HG02943 (cell line): ENCODE measurements at regions not wholly inside any gene's neighbourhood (a gene's known extent, or its start where the extent isn't known, plus 50 kb on each side); places are given as distances from the start of the nearest gene placed in this dataset.
A peak's percentile ranks its signal among the peaks of the same experiment; 100 is the strongest.
"Not testable (repeated sequence)": the region's sequence is repeated elsewhere in the genome, so short reads cannot be mapped to it uniquely, and the experiment has no call there.

ENCODE experiments used
- ATAC-seq: cut with Tn5 transposase; IDR thresholded peaks from one replicate; pipeline ENCODE4 v1.9.1; 2021; ENCODE audit warnings: mild to moderate bottlenecking, low read depth, moderate library complexity; ENCODE audit not compliant: unreplicated experiment

GRCh38 chr5:108543486-108543885, 161.6 kb upstream of the FBXL17 start:
- ATAC-seq = no peak

- no peak for ATAC-seq
Measured at GRCh38 chr5:108541836-108542235, 159.9 kb upstream of the FBXL17 start.

GRCh38 chr5:108536321-108536720, 154.4 kb upstream of the FBXL17 start:
- no peak for ATAC-seq

- ATAC-seq = not testable (repeated sequence)
Measured at GRCh38 chr5:108532129-108532445, 150.2 kb upstream of the FBXL17 start.

GRCh38 chr5:108531367-108532128, 149.7 kb upstream of the FBXL17 start:
- ATAC-seq = no peak

GRCh38 chr5:108530706-108531105, 148.8 kb upstream of the FBXL17 start:
- no peak for ATAC-seq

- no peak for ATAC-seq
Measured at GRCh38 chr5:108529381-108529780, 147.5 kb upstream of the FBXL17 start.

GRCh38 chr5:108528655-108529054, 146.8 kb upstream of the FBXL17 start:
- no peak for ATAC-seq

GRCh38 chr5:108524564-108524963, 142.7 kb upstream of the FBXL17 start:
- ATAC-seq = no peak

- no peak for ATAC-seq
Measured at GRCh38 chr5:108523360-108523759, 141.5 kb upstream of the FBXL17 start.

GRCh38 chr5:108521841-108522506, 140.1 kb upstream of the FBXL17 start:
- ATAC-seq = peak; percentile 68

- peak; percentile 92 for ATAC-seq
Measured at GRCh38 chr5:108521011-108521700, 139.3 kb upstream of the FBXL17 start.

- ATAC-seq = no peak
Measured at GRCh38 chr5:108516785-108517184, 134.9 kb upstream of the FBXL17 start.

- ATAC-seq = no peak
Measured at GRCh38 chr5:108515517-108516105, 133.7 kb upstream of the FBXL17 start.

- ATAC-seq = no peak
Measured at GRCh38 chr5:108508979-108509378, 127.1 kb upstream of the FBXL17 start.

- no peak for ATAC-seq
Measured at GRCh38 chr5:108507631-108508030, 125.7 kb upstream of the FBXL17 start.

GRCh38 chr5:108505608-108506007, 123.7 kb upstream of the FBXL17 start:
- ATAC-seq = no peak

- no peak for ATAC-seq
Measured at GRCh38 chr5:108504974-108505373, 123.1 kb upstream of the FBXL17 start.

GRCh38 chr5:108503986-108504385, 122.1 kb upstream of the FBXL17 start:
- ATAC-seq = no peak

GRCh38 chr5:108495615-108496014, 113.7 kb upstream of the FBXL17 start:
- not testable (repeated sequence) for ATAC-seq

- ATAC-seq = no peak
Measured at GRCh38 chr5:108487951-108488350, 106.1 kb upstream of the FBXL17 start.
